ENCODE measurements at regions not wholly inside any gene's neighbourhood (a gene's known extent, or its start where the extent isn't known, plus 50 kb on each side); places are given as distances from the start of the nearest gene placed in this dataset.

GRCh38 chr3:61415201-61415600 is 146.2 kb upstream of the PTPRG start:
- Histone ChIP-seq H3K9ac (ENCODE audit: low read depth in 1 of 2, low read length in 2 of 2) (no peak overlapping the region), H3K36me3 (ENCODE audit: control insufficient read depth in 4 of 4, insufficient read depth in 3 of 4, low read depth in 1 of 4, low read length in 3 of 4) (no peaks in the 10 kb centered on the region)

GRCh38 chr3:61416618-61417017 is 144.8 kb upstream of the PTPRG start:
- Histone ChIP-seq H3K27me3 (ENCODE audit: control insufficient read depth in 4 of 4, insufficient read depth in 4 of 4, low read length in 3 of 4) (no peaks in the 10 kb centered on the region), H3K27ac (ENCODE audit: low read depth in 1 of 2, low read length in 2 of 2) (no peak overlapping the region), H3K9ac (ENCODE audit: low read depth in 1 of 2, low read length in 2 of 2) (no peak overlapping the region), H3K4me1 (ENCODE audit: control insufficient read depth in 4 of 4, insufficient read depth in 4 of 4, low read length in 3 of 4) (peaks cover 0 to 2% (median 2%) of the 10 kb centered on the region in 4 donors), H3K36me3 (ENCODE audit: control insufficient read depth in 4 of 4, insufficient read depth in 3 of 4, low read depth in 1 of 4, low read length in 3 of 4) (no peaks in the 10 kb centered on the region), H3K9me3 (ENCODE audit: control insufficient read depth in 4 of 4, low read length in 3 of 4) (no peaks in the 10 kb centered on the region), H3K4me3 (ENCODE audit: low read depth in 1 of 3, low read length in 3 of 3) (no peak overlapping the region)
- no peak for TF ChIP-seq TAF1 (conservative IDR thresholded peaks at IDR 0.05)
- TF ChIP-seq EGR1 (IDR thresholded peaks at IDR 0.05; ENCODE audit: low read depth in 2 of 2): no peak
- no peak for TF ChIP-seq HNF4A (conservative IDR thresholded peaks at IDR 0.05)
- TF ChIP-seq GABPA (IDR thresholded peaks at IDR 0.05 in 1 of 2, conservative IDR thresholded peaks at IDR 0.05 in 1 of 2): no peak
- 93% methylated on average over 1 of the region's 1 CpG for WGBS
- no peak for DNase-seq (ENCODE audit: low spot score)

More at GRCh38 chr3:61415201-61415600, 146.2 kb upstream of the PTPRG start:
- Histone ChIP-seq H3K27me3 (ENCODE audit: control insufficient read depth in 4 of 4, insufficient read depth in 4 of 4, low read length in 3 of 4) (no peaks in the 10 kb centered on the region), H3K4me3 (ENCODE audit: low read depth in 1 of 3, low read length in 3 of 3) (no peak overlapping the region), H3K4me1 (ENCODE audit: control insufficient read depth in 4 of 4, insufficient read depth in 4 of 4, low read length in 3 of 4) (peaks cover 0 to 6% (median 4%) of the 10 kb centered on the region in 4 donors), H3K9me3 (ENCODE audit: control insufficient read depth in 4 of 4, low read length in 3 of 4) (no peaks in the 10 kb centered on the region), H3K27ac (ENCODE audit: low read depth in 1 of 2, low read length in 2 of 2) (no peak overlapping the region)
- 79% methylated on average over 2 of the region's 2 CpGs for WGBS
- no peak for DNase-seq (ENCODE audit: low spot score)
- no peak for TF ChIP-seq RAD21 (IDR thresholded peaks at IDR 0.05)
- TF ChIP-seq RXRA (IDR thresholded peaks at IDR 0.05): no peak
- TF ChIP-seq GABPA (IDR thresholded peaks at IDR 0.05 in 1 of 2, conservative IDR thresholded peaks at IDR 0.05 in 1 of 2): no peak
- no peak for TF ChIP-seq CTCF (IDR thresholded peaks at IDR 0.05; ENCODE audit: low read depth, low read length, missing input control)
- TF ChIP-seq NR2F2 (IDR thresholded peaks at IDR 0.05): no peak
- TF ChIP-seq MAX (IDR thresholded peaks at IDR 0.05): no peak
- no peak for TF ChIP-seq HNF4A (conservative IDR thresholded peaks at IDR 0.05)
- no peak for TF ChIP-seq FOXA1 (IDR thresholded peaks at IDR 0.05)
- no peak for TF ChIP-seq EGR1 (IDR thresholded peaks at IDR 0.05; ENCODE audit: low read depth in 2 of 2)
- TF ChIP-seq FOXA2 (IDR thresholded peaks at IDR 0.05): no peak
- no peak for TF ChIP-seq YY1 (IDR thresholded peaks at IDR 0.05)
- TF ChIP-seq ATF3 (IDR thresholded peaks at IDR 0.05): no peak
- no peak for TF ChIP-seq HNF4G (IDR thresholded peaks at IDR 0.05)

GRCh38 chr3:61417352-61417751 is 144.0 kb upstream of the PTPRG start:
- no peaks in the 10 kb centered on the region for H3K36me3 ChIP-seq (ENCODE audit: control insufficient read depth in 4 of 4, insufficient read depth in 3 of 4, low read depth in 1 of 4, low read length in 3 of 4)
- no peak for DNase-seq (ENCODE audit: low spot score)
- no peak overlapping the region for H3K9ac ChIP-seq (ENCODE audit: low read depth in 1 of 2, low read length in 2 of 2)
- TF ChIP-seq NR2F2 (IDR thresholded peaks at IDR 0.05) (no peak), ATF3 (IDR thresholded peaks at IDR 0.05) (no peak), CTCF (IDR thresholded peaks at IDR 0.05; ENCODE audit: low read depth, low read length, missing input control) (no peak), YY1 (IDR thresholded peaks at IDR 0.05) (no peak), HNF4G (IDR thresholded peaks at IDR 0.05) (no peak), HNF4A (conservative IDR thresholded peaks at IDR 0.05) (no peak), FOXA1 (IDR thresholded peaks at IDR 0.05) (no peak), TAF1 (conservative IDR thresholded peaks at IDR 0.05) (no peak), SP1 (IDR thresholded peaks at IDR 0.05) (no peak), REST (IDR thresholded peaks at IDR 0.05) (no peak), ZBTB33 (IDR thresholded peaks at IDR 0.05) (no peak), EGR1 (IDR thresholded peaks at IDR 0.05; ENCODE audit: low read depth in 2 of 2) (no peak)
- H3K4me3 ChIP-seq (ENCODE audit: low read depth in 1 of 3, low read length in 3 of 3): no peak overlapping the region
- H3K27ac ChIP-seq (ENCODE audit: low read depth in 1 of 2, low read length in 2 of 2): no peak overlapping the region
- no peaks in the 10 kb centered on the region for H3K9me3 ChIP-seq (ENCODE audit: control insufficient read depth in 4 of 4, low read length in 3 of 4)
- H3K27me3 ChIP-seq (ENCODE audit: control insufficient read depth in 4 of 4, insufficient read depth in 4 of 4, low read length in 3 of 4): no peaks in the 10 kb centered on the region
- 96% methylated on average over 2 of the region's 2 CpGs for WGBS
- no peaks in the 10 kb centered on the region for H3K4me1 ChIP-seq (ENCODE audit: control insufficient read depth in 4 of 4, insufficient read depth in 4 of 4, low read length in 3 of 4)

All from liver (tissue), 8 donors.